CD14-positive monocyte (primary cell): ENCODE measurements at regions not wholly inside any gene's neighbourhood (a gene's known extent, or its start where the extent isn't known, plus 50 kb on each side); places are given as distances from the start of the nearest gene placed in this dataset.

Experiments
- DNase-seq, 3 donors: peaks; one replicate each; pipeline ENCODE4 v3.0.0-alpha.2; 2011 to 2022
- H2AFZ ChIP-seq: 2 replicates; pipeline ENCODE4 v1.6.0; 2012; ENCODE audit warnings: mild to moderate bottlenecking, low read depth, low read length, inconsistent platforms; ENCODE audit not compliant: insufficient read depth, poor library complexity, severe bottlenecking
- H3K27ac ChIP-seq, 2 donors: 1 replicate in 1 of 2; 2 replicates in 1 of 2; pipeline ENCODE4 v1.5.1; 2012 to 2013; ENCODE audit warnings: low read length in 2 of 2, control low read depth in 1 of 2, inconsistent platforms in 1 of 2, low read depth in 1 of 2, mild to moderate bottlenecking in 1 of 2
- H3K27me3 ChIP-seq, 2 donors: one replicate each; pipeline versions ENCODE4 v1.6.0 to v1.6.1; 2011 to 2013; ENCODE audit warnings: low read length in 2 of 2; ENCODE audit not compliant: control insufficient read depth in 2 of 2, insufficient read depth in 2 of 2
- H3K36me3 ChIP-seq, 2 donors: replicated peaks in 1 of 2; 1 replicate in 1 of 2; 2 replicates in 1 of 2; pipeline versions ENCODE4 v1.5.1 to v1.6.1; 2012 to 2013; ENCODE audit warnings: low read length in 2 of 2, control low read depth in 1 of 2, inconsistent platforms in 1 of 2, mild to moderate bottlenecking in 1 of 2; ENCODE audit not compliant: insufficient read depth in 2 of 2, control insufficient read depth in 1 of 2
- H3K4me1 ChIP-seq, 2 donors: 1 replicate in 1 of 2; 2 replicates in 1 of 2; pipeline versions ENCODE4 v1.5.1 to v1.6.1; 2012 to 2013; ENCODE audit warnings: low read length in 2 of 2, control low read depth in 1 of 2, inconsistent platforms in 1 of 2, mild to moderate bottlenecking in 1 of 2, moderate library complexity in 1 of 2; ENCODE audit not compliant: insufficient read depth in 2 of 2, control insufficient read depth in 1 of 2
- H3K4me2 ChIP-seq: replicated peaks from 2 replicates; pipeline ENCODE3; 2012; ENCODE audit warnings: low read length, moderate library complexity, mild to moderate bottlenecking; ENCODE audit not compliant: poor library complexity, severe bottlenecking; ENCODE audit errors: extremely low read depth
- H3K4me3 ChIP-seq, 3 experiments: fragments of 200-600 bp in 1 of 3; sonication (generic) in 1 of 3; replicated peaks in 1 of 3; 1 replicate in 2 of 3; 2 replicates in 1 of 3; pipeline ENCODE4 v1.5.1; 2011 to 2013; ENCODE audit warnings: low read length in 3 of 3, mild to moderate bottlenecking in 3 of 3, control low read depth in 2 of 3, low read depth in 2 of 3, inconsistent platforms in 1 of 3, moderate library complexity in 1 of 3
- H3K79me2 ChIP-seq: 2 replicates; pipeline ENCODE4 v1.6.0; 2012; ENCODE audit warnings: mild to moderate bottlenecking, control low read depth, inconsistent platforms, low read length, moderate library complexity; ENCODE audit not compliant: insufficient read depth
- H3K9ac ChIP-seq: 2 replicates; pipeline ENCODE4 v1.6.0; 2017; ENCODE audit warnings: low read length, mild to moderate bottlenecking; ENCODE audit not compliant: insufficient read depth, poor library complexity, severe bottlenecking
- H3K9me3 ChIP-seq, 2 donors: replicated peaks in 1 of 2; 1 replicate in 1 of 2; 2 replicates in 1 of 2; pipeline versions ENCODE4 v1.5.1 to v1.6.1; 2012 to 2013; ENCODE audit warnings: low read length in 2 of 2, control low read depth in 1 of 2; ENCODE audit not compliant: control insufficient read depth in 1 of 2, insufficient read depth in 1 of 2
- H4K20me1 ChIP-seq: 2 replicates; pipeline ENCODE4 v1.6.0; 2012; ENCODE audit warnings: mild to moderate bottlenecking, low read length, control low read depth, moderate library complexity; ENCODE audit not compliant: insufficient read depth
- H3K27ac Mint-ChIP-seq, 7 donors: one replicate each; pipeline ENCODE4 v1.8.0; 2020; ENCODE audit warnings: mild to moderate bottlenecking in 7 of 7, mixed read lengths in 7 of 7, moderate library complexity in 6 of 7, inconsistent platforms in 2 of 7
- H3K27me3 Mint-ChIP-seq, 3 donors: one replicate each; pipeline ENCODE4 v1.8.0; 2021 to 2022; ENCODE audit warnings: low read depth in 3 of 3, mild to moderate bottlenecking in 3 of 3, mixed read lengths in 3 of 3, moderate library complexity in 3 of 3, inconsistent platforms in 1 of 3
- H3K36me3 Mint-ChIP-seq, 2 donors: one replicate each; pipeline ENCODE4 v1.8.0; 2020; ENCODE audit warnings: mixed read lengths in 2 of 2, inconsistent platforms in 1 of 2, mild to moderate bottlenecking in 1 of 2
- H3K4me1 Mint-ChIP-seq: one replicate; pipeline ENCODE4 v1.8.0; 2020; ENCODE audit warnings: mild to moderate bottlenecking, mixed read lengths
- H3K4me3 Mint-ChIP-seq, 2 donors: one replicate each; pipeline ENCODE4 v1.8.0; 2020; ENCODE audit warnings: mild to moderate bottlenecking in 2 of 2, mixed read lengths in 2 of 2, moderate library complexity in 1 of 2
- H3K9me3 Mint-ChIP-seq, 7 donors: one replicate each; pipeline ENCODE4 v1.8.0; 2020 to 2022; ENCODE audit warnings: mixed read lengths in 7 of 7, mild to moderate bottlenecking in 6 of 7, moderate library complexity in 6 of 7, inconsistent platforms in 2 of 7
- CTCF ChIP-seq: fragments of 200-600 bp; IDR thresholded peaks from one replicate; pipeline ENCODE4 v1.8.0; 2022; ENCODE audit warnings: antibody characterized with exemption, mild to moderate bottlenecking
- WGBS: methylation state at CpG from one replicate; pipeline ENCODE4 v1.1.5; 2013; ENCODE audit warnings: missing lambda C conversion rate; ENCODE audit not compliant: insufficient coverage; 5-methylcytosine and 5-hydroxymethylcytosine counted together
- intact Hi-C, 2 donors: fragments of 100-400 bp; cut with micrococcal nuclease; formaldehyde crosslinking; loops; one replicate each; pipeline versions ENCODE4 v1.15.0 to v1.15.1; 2023

- H3K4me1 Mint-ChIP-seq: no peaks in the 10 kb centered on the region
- no peaks in the 10 kb centered on the region for H3K36me3 ChIP-seq
- no peak overlapping the region for H3K4me3 Mint-ChIP-seq
- no peaks in the 10 kb centered on the region for H3K79me2 ChIP-seq
- H3K4me3 ChIP-seq: no peak overlapping the region
- H3K27me3 ChIP-seq: no peaks in the 10 kb centered on the region
- H3K27ac ChIP-seq: no peak overlapping the region
- no peak overlapping the region for H3K4me2 ChIP-seq
- H3K27me3 Mint-ChIP-seq: peaks cover 0 to 2% (median 0%) of the 10 kb centered on the region in 3 donors
- no peak overlapping the region for H3K27ac Mint-ChIP-seq
- no peaks in the 10 kb centered on the region for H3K36me3 Mint-ChIP-seq
- TF ChIP-seq CTCF: no peak
- no peaks in the 10 kb centered on the region for H3K4me1 ChIP-seq
- H3K9me3 ChIP-seq: no peaks in the 10 kb centered on the region
- peaks cover 0 to 3% (median 0%) of the 10 kb centered on the region in 7 donors for H3K9me3 Mint-ChIP-seq
- no peaks in the 10 kb centered on the region for H4K20me1 ChIP-seq
- no peak for DNase-seq
- 80% methylated on average over 1 of the region's 8 CpGs for WGBS
- H2AFZ ChIP-seq: no peak overlapping the region
- H3K9ac ChIP-seq: no peak overlapping the region
- intact Hi-C loops: no loop called here
Measured at GRCh38 chr14:30005114-30005808, 77.6 kb upstream of the PRKD1 start.

DNA sequence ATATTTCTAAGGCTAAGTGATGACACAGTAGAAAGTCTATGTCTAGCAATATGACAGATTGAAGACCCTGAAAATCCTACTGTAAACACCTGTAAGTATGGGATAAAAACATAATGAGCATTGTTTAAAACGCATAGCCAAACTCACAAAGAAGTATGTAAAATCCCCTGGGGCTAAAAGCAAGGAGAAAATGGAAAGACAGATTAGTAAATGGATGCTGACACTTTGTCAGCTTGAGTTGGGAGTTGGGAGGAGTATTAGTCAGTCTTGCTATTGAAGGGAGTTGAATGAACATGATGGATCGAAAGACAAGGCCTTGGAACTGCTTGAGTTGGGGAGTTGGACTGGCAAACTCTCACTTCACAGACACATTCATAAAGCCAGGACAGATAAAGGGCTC is 79.0 kb upstream of the PRKD1 start:
- Histone ChIP-seq H3K9ac (no peak overlapping the region), H3K4me1 (no peaks in the 10 kb centered on the region), H3K79me2 (no peaks in the 10 kb centered on the region), H4K20me1 (no peaks in the 10 kb centered on the region), H2AFZ (no peak overlapping the region), H3K36me3 (no peaks in the 10 kb centered on the region), H3K9me3 (no peaks in the 10 kb centered on the region), H3K27me3 (no peaks in the 10 kb centered on the region), H3K27ac (no peak overlapping the region), H3K4me2 (no peak overlapping the region), H3K4me3 (no peak overlapping the region)
- Mint-ChIP-seq H3K9me3 (peaks cover 0 to 3% (median 0%) of the 10 kb centered on the region in 7 donors), H3K36me3 (no peaks in the 10 kb centered on the region), H3K4me1 (no peaks in the 10 kb centered on the region), H3K27me3 (peaks cover 0 to 2% (median 0%) of the 10 kb centered on the region in 3 donors), H3K27ac (no peak overlapping the region), H3K4me3 (no peak overlapping the region)
- TF ChIP-seq CTCF: no peak
- DNase-seq: no peak
- WGBS: no CpG with 5 or more reads among the region's 2 CpGs
- intact Hi-C loops: no loop called here
